Thoracic aorta (tissue), 2 donors: ENCODE measurements at regions not wholly inside any gene's neighbourhood (a gene's known extent, or its start where the extent isn't known, plus 50 kb on each side); places are given as distances from the start of the nearest gene placed in this dataset.
"Not testable (repeated sequence)": the region's sequence is repeated elsewhere in the genome, so short reads cannot be mapped to it uniquely, and the experiment has no call there.

Source experiments
- ATAC-seq: fragments of 150-250 bp; one replicate; pipeline ENCODE4 v1.8.0; 2017; ENCODE audit warnings: low read depth; ENCODE audit not compliant: insufficient number of reproducible peaks, low FRiP score
- DNase-seq: peaks from one replicate; pipeline ENCODE4 v3.0.0-alpha.2; 2020; ENCODE audit warnings: low spot score
- H3K27ac ChIP-seq, 2 donors: fragments of 200-600 bp; sonication (generic); 1 replicate in 1 of 2; 2 replicates in 1 of 2; pipeline ENCODE4 v1.5.1; 2016; ENCODE audit warnings: mild to moderate bottlenecking in 2 of 2, moderate library complexity in 2 of 2
- H3K27me3 ChIP-seq: fragments of 200-600 bp; sonication (generic); replicated peaks from 2 replicates; pipeline ENCODE4 v1.6.0; 2016; ENCODE audit warnings: mild to moderate bottlenecking; ENCODE audit not compliant: insufficient read depth
- H3K36me3 ChIP-seq: fragments of 200-600 bp; sonication (generic); one replicate; pipeline ENCODE4 v1.5.1; 2016
- H3K4me1 ChIP-seq, 2 donors: fragments of 200-600 bp; sonication (generic); 1 replicate in 1 of 2; 2 replicates in 1 of 2; pipeline versions ENCODE4 v1.5.1 to v1.6.0; 2016; ENCODE audit warnings: low read depth in 2 of 2, mild to moderate bottlenecking in 1 of 2; ENCODE audit not compliant: control insufficient read depth in 1 of 2
- H3K4me3 ChIP-seq: fragments of 200-600 bp; sonication (generic); 2 replicates; pipeline ENCODE4 v1.5.1; 2016; ENCODE audit warnings: mild to moderate bottlenecking
- H3K9me3 ChIP-seq: fragments of 200-600 bp; sonication (generic); 2 replicates; pipeline ENCODE4 v1.5.1; 2016
- TF ChIP-seq, protein P1 (sequence below): fragments of 200-600 bp; sonication (generic); IDR thresholded peaks from one replicate; pipeline ENCODE4 v1.5.1; 2019; ENCODE audit warnings: antibody characterized with exemption

DNA sequence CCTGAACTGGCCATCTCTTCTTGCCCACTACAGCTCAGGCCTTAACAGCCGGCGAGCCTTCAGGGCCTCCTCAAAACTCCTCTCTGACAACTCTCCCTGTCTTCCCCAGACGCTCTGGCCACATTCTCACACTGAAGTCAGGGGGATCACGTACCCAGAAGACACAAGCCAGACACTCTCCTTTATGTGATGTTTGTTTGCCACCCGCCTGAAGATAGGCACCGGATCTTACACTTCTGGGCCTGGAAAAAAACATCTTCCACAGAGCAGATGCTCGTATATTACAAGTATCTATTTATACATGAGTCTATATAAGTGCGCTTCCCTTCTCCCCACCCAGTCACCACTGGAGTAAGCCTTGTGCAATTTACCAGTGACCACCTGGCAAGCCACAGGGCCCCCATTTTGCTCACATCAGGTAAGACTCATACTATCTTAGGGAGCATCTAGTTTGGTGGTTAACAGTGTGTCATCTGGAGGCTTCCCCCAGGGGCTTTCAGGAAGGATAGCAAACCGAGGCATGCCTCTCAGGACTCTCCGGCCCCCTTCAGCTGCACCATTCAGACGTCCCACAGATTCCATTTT, 349.4 kb downstream of the SOX9 start:
- no peak overlapping the region for H3K4me3 ChIP-seq

DNA sequence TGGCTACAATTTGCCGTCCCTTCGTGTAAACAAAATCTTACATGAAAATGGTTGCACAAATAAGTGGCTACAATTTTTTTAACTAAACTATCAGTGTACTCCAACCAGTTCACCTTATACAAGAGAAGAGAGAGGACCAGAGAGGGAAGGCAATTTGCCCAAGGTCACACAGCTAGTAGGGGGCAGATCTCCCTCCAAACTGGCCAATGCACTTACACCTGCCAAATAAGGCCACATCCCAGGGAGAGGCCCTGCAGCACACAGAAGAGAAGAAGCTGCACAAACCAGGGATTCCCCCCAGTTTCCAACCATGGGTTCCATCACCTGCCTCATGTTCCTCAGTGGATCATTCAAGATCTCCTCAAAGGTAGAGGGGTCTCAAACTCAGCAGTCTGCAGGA, 349.9 kb downstream of the SOX9 start:
- ATAC-seq: no peak
- Histone ChIP-seq H3K4me3 (no peak overlapping the region), H3K9me3 (peaks cover 4% of the 10 kb centered on the region), H3K36me3 (no peaks in the 10 kb centered on the region), H3K27me3 (no peaks in the 10 kb centered on the region), H3K27ac (no peak overlapping the region), H3K4me1 (no peaks in the 10 kb centered on the region)
- TF ChIP-seq, protein P1, sequence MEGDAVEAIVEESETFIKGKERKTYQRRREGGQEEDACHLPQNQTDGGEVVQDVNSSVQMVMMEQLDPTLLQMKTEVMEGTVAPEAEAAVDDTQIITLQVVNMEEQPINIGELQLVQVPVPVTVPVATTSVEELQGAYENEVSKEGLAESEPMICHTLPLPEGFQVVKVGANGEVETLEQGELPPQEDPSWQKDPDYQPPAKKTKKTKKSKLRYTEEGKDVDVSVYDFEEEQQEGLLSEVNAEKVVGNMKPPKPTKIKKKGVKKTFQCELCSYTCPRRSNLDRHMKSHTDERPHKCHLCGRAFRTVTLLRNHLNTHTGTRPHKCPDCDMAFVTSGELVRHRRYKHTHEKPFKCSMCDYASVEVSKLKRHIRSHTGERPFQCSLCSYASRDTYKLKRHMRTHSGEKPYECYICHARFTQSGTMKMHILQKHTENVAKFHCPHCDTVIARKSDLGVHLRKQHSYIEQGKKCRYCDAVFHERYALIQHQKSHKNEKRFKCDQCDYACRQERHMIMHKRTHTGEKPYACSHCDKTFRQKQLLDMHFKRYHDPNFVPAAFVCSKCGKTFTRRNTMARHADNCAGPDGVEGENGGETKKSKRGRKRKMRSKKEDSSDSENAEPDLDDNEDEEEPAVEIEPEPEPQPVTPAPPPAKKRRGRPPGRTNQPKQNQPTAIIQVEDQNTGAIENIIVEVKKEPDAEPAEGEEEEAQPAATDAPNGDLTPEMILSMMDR: no peak
- DNase-seq: no peak

More for the DNA sequence above, 349.4 kb downstream of the SOX9 start:
- TF ChIP-seq, protein P1: no peak
- H3K27me3 ChIP-seq: no peaks in the 10 kb centered on the region
- no peaks in the 10 kb centered on the region for H3K36me3 ChIP-seq
- H3K9me3 ChIP-seq: peaks cover 4% of the 10 kb centered on the region
- DNase-seq (no peak), ATAC-seq (no peak)
- H3K27ac ChIP-seq: no peak overlapping the region
- H3K4me1 ChIP-seq: no peaks in the 10 kb centered on the region

DNA sequence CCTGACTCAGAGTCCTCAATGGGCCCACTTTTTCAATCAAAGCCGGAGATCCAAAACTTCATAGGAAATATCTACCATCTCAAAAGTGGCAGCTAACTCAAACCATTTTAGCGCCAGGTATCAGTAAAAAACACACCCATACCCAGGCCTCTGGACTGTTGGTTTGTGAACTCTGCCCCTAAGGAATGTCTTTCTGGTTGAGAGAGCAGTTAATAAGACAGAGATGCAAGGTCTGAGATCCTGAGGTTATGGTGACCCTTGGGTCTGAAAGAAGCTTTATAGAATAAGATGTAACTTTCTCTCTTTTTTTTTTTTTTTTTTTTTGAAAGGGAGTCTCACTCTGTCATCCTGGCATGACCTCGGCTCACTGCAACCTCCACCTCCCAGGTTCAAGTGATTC, 350.5 kb downstream of the SOX9 start:
- peaks cover 4% of the 10 kb centered on the region for H3K9me3 ChIP-seq
- no peak overlapping the region for H3K27ac ChIP-seq
- H3K36me3 ChIP-seq: no peaks in the 10 kb centered on the region
- H3K27me3 ChIP-seq: no peaks in the 10 kb centered on the region
- no peak overlapping the region for H3K4me3 ChIP-seq
- H3K4me1 ChIP-seq: no peaks in the 10 kb centered on the region
- DNase-seq (no peak), ATAC-seq (no peak)
- TF ChIP-seq, protein P1: no peak

DNA sequence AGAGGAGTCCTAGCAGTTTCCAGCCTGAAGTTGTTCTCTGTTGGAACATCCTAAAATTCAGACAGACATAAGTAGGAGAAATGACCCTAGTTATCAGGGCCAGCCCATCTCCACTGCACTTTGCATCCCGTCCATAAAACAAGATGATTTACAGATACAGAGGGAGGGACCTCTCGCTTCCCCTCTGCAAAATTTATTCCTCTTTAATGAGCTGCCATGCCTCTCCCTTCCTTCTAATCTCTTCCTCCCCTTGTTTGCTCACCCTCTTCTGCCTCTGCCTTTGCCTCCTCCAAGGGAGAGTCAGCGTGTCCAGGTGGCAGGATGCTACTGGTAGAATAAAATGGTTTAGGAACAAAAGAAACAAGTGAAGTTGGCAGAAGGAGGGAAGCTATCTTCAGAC, 351.3 kb downstream of the SOX9 start:
- Histone ChIP-seq H3K9me3 (peaks cover 4% of the 10 kb centered on the region), H3K4me3 (no peak overlapping the region), H3K27ac (no peak overlapping the region), H3K27me3 (no peaks in the 10 kb centered on the region), H3K4me1 (no peaks in the 10 kb centered on the region), H3K36me3 (no peaks in the 10 kb centered on the region)
- DNase-seq (no peak), ATAC-seq (no peak)
- TF ChIP-seq, protein P1: no peak

DNA sequence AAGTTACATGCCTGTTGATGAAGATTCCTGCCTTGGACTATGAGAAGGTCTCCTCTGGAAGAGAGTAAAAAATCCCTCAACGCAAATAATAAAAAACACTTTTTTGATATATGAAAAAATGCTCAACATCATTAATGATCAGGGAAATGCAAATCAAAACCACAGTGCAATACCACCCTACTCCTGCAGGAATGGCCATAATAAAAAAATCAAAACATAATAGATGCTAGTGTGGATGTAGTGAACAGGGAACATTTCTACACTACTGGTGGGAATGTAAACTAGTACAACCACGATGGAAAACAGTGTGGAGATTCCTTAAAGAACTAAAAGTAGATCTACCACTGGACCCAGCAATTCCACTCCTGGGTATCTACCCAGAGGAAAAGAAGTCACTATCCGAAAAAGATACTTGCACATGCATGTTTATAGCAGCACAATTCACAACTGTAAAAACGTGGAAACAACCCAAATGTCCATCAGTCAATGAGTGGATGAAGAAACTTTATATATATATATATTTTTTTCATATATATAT, 352.1 kb downstream of the SOX9 start:
- H3K9me3 ChIP-seq, H3K27ac ChIP-seq, DNase-seq, H3K36me3 ChIP-seq, ATAC-seq, H3K4me3 ChIP-seq, H3K4me1 ChIP-seq, H3K27me3 ChIP-seq: not testable (repeated sequence)

DNA sequence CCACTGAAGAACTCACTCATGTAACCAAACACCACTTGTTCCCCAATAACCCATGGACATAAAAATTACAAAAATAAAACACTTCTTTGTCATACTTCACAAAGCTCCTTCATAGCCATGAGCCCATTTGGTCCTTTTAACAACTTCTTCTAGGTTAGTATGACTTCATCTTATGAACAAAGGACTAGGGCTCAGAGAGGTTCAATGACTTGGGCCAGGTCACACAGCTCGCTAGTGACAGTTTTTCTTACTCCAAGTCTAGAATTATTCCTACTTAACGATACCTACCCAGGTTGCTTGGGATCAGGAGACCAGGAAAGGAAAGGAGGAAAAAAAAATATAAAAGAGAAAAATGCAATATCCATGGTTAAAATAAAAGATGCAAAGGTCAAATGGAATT, 353.4 kb downstream of the SOX9 start:
- ATAC-seq: no peak
- Histone ChIP-seq H3K9me3 (peaks cover 4% of the 10 kb centered on the region), H3K4me1 (no peaks in the 10 kb centered on the region), H3K36me3 (no peaks in the 10 kb centered on the region), H3K27ac (no peak overlapping the region), H3K27me3 (no peaks in the 10 kb centered on the region), H3K4me3 (no peak overlapping the region)
- TF ChIP-seq, protein P1: no peak
- no peak for DNase-seq
